Thyroid gland (tissue), 4 donors: ENCODE measurements at regions not wholly inside any gene's neighbourhood (a gene's known extent, or its start where the extent isn't known, plus 50 kb on each side); places are given as distances from the start of the nearest gene placed in this dataset.

Experiments used
- CTCF ChIP-seq, 6 experiments: fragments of 200-600 bp in 3 of 6; fragments of 450-650 bp in 3 of 6; sonication (generic) in 3 of 6; IDR thresholded peaks; one replicate each; pipeline ENCODE4 v1.5.1; 2016 to 2019; ENCODE audit warnings: antibody characterized with exemption in 6 of 6, mild to moderate bottlenecking in 2 of 6, inconsistent platforms in 1 of 6, moderate library complexity in 1 of 6
- POLR2A ChIP-seq, 2 donors: fragments of 450-650 bp; IDR thresholded peaks; one replicate each; pipeline ENCODE4 v1.6.1; 2017; ENCODE audit warnings: antibody characterized with exemption in 2 of 2, mild to moderate bottlenecking in 2 of 2, moderate library complexity in 1 of 2

- no peak for TF ChIP-seq CTCF (IDR thresholded peaks at IDR 0.05)
- no peak for TF ChIP-seq POLR2A (IDR thresholded peaks at IDR 0.05)
Observed at GRCh38 chr12:19991146-19991545, 377.2 kb upstream of the PDE3A start.
